T-helper 22 cell (primary cell): ENCODE measurements at regions not wholly inside any gene's neighbourhood (a gene's known extent, or its start where the extent isn't known, plus 50 kb on each side); places are given as distances from the start of the nearest gene placed in this dataset.

Experiments
- DNase-seq: peaks from one replicate; pipeline ENCODE4 v3.0.0-alpha.2; 2020; ENCODE audit warnings: low read depth

DNA sequence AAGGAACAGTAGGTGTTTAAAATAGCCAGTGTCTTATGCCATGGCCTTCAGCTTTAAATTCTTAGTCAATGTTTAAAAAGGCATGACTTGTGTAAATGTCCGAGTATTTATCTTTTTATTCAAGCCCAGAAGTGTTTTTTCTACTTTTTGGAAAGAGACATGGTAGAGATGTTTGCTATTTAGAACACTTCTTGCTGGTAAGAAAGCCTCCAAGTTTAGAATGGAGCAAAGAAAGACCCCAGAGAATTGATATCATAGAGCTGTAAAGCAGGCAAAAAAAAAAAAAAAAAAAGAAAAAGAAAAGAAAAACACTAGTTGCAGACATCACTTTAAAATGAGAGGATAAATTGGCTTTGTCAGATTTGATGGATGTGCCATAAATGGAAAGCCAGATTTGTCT, 375.1 kb downstream of the TMEM167A start:
- DNase-seq, result no peak

DNA sequence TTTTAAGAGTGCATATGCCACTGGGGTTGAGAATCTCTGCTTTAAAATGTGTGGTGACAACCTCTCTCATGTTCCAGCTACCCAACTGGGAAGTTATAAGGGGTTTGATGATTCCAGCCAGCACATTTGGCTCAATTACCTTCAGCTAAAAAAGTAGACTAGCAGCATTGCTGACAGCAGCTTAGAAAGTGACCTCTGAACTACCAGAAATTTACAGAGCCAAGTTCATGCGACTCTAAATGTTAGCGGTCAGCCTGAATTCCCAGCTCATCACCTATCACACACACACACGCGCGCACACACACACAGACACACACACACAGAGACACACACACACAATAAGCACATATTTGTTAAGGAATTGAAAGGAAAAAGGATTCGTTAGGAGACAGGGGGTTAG, 377.5 kb downstream of the TMEM167A start:
- no peak for DNase-seq

DNA sequence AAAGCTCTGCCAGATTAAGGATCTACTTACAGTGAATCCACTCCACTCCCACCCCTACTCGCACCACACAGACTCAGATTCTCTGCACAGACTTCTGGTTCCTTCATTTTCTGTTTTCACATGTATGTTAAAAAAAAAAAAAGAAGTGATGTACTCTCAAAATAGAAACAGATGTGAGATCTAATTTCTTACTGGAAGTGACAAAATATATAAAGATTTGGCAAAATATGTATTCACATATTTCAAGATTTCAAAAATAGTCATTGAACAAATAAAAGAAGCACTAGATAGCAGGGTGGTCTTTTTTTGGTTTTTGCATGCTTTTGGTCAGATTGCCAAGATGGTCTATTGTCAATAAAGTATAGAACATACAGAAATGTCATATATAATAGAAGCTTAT, 379.2 kb downstream of the TMEM167A start:
- no peak for DNase-seq

DNA sequence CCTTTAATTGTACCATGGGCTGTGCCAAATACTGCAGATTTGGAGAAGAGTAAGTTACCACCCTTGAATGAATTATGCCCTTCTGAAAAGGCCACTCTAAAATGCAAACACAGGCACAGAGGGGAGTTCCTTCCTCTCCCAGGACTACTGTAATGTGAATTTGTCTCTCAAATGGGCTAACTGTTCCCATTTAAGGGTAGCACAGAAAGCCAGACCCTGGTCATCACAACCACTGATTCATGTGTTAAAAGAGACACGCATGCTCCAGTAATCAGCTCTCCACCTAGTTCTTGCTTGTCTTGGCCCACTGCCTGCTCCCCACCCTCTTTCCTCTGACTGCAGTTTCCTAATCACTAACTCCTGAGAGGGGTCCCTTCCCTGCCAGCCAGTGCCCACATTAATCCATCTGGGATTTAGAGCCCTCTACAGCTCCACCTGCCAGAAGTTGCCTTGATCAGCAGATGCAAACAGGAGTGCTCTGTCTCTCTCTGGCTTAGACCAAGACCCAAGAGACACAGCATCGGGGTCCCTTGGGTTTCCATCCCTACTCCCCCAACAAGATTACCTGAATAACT, 382.4 kb downstream of the TMEM167A start:
- DNase-seq, result no peak

DNA sequence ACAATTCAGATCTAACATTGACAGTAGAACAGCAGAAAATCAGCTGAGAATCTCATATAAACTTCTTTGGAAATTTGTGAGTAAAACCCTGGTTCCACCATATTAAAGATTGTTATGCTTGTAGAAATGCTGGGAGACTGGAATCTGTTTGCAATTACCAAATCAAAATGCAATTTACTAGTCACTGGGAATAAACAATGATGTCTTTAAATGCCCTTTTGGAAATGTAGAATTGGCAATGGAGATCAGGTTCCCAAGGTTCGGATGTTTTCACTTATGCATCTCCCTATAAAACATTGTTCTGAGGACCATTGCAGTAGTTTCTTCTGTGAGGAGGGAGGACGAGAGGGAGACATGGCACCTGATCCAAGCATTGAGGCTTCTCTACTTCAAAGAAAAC, 384.4 kb downstream of the TMEM167A start:
- DNase-seq, result no peak

GRCh38 chr5:82684659-82685058, 392.5 kb downstream of the TMEM167A start:
- DNase-seq, result no peak

- no peak for DNase-seq
Measured at GRCh38 chr5:82684165-82684564, 393.0 kb downstream of the TMEM167A start.

GRCh38 chr5:82679660-82680059, 397.5 kb downstream of the TMEM167A start:
- DNase-seq, result no peak

DNA sequence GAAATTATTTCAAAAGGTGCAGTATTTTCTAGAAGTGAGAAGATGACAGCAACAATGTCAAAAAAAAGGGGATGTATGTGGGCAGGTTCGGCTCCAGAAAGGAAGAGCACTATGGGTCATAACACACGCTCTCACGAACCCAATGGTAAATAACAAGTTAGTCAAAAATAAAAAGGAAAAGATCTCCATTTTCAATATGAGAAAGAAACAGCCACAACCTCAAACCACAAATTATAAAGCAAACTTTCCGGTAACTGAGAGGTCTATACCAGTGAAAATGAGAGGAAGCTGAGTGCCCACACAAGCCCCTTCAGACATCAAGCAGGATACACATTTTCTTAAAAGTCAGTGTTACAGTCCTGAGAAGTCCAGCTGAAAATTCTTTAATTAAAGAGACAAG, 398.5 kb upstream of the RPS23 start:
- DNase-seq, result no peak

GRCh38 chr5:82674671-82675070, 396.5 kb upstream of the RPS23 start:
- no peak for DNase-seq

DNA sequence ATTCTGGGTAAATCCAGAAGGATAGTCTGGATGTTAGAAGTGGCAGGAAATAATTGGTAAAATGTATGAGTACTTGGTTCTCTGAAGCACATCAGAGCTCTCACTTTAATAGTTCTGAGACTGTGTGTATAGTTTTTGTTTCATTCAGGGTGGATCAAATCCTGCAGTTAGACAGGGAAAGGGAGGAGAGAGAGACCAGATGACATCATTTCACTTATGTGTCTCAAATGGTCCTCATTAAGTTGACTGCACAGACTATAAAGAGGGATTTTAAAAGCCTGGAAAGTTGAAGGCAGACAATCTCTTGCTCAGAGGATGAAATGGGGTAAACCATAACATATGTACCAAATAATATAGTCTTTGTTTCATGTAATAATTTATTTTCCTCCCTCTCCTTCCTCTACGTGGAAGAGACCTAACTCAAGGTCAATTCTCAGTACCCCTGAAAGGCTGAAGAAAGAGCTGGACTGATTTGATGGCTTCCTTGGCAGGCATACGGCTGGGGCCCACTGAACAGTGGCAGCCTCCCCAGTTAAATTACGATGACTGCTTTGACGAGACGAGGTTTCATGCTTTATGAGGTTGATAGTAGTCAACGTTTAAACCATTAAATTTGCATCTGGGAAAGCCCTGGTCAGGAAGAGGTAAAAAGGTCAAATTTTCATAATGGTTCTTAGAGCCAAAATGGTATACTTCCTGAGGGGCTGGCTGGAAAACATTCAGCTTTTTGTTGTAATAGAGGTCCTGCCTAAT, 395.1 kb upstream of the RPS23 start:
- DNase-seq, result no peak

GRCh38 chr5:82670692-82671091, 392.5 kb upstream of the RPS23 start:
- DNase-seq, result no peak

DNA sequence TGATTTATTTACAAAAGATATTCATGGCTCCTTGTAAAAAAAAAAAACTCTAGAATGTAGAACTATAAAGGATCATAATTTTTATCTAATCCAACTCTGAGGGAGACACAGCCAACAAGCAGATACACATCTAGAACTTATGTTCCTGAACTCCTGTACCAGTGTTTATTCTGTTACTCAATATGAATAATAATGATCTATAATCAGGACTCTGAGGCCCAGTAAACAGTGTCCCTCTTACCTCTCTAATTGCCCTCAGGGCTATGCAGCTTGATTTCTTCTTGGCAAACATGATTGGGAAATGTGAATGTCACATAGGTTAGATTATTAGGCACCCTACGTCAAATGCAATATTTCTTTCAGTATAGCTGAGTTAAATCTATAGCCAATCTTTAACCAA, 391.6 kb upstream of the RPS23 start:
- DNase-seq, result no peak

DNA sequence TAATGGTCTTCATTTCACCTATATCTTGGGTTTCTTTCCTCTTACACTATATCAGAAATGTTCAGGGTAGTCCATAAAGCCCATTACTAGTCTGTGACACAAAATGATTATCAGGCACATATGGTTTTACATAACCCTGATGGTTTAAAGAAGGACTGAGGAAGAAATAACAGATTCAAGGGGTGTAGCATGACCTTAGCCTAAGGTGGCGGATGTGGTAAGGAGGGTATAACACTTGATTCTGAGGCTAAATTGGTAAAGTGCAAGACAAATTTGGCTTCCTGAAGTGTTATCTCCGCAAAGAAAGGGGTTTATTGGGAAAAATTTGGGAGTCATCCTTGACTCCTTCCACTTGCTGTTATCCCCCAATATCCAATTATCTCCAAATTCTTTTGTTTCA, 388.2 kb upstream of the RPS23 start:
- no peak for DNase-seq

- no peak for DNase-seq
Measured at GRCh38 chr5:82664732-82665131, 386.6 kb upstream of the RPS23 start.

GRCh38 chr5:82663225-82663624, 385.1 kb upstream of the RPS23 start:
- DNase-seq, result no peak

DNA sequence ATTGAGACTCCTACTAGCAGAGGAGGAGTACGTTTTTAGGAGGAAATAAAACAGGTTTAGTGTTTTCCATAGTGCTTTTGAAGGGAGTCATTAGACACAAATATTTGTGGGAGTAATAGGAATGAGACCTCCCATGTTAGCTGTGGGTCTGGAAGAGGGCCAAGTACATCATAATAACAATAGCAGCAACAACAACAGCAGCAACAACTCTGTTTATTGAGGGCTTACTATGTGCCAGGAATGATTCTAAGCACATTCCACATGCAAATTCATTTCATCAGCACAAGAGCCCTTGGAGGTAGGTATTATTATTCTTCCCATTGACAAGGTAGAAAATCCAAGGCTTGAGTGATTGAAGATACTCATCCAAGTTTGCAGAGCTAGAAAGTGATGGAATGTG, 384.2 kb upstream of the RPS23 start:
- DNase-seq, result no peak

DNA sequence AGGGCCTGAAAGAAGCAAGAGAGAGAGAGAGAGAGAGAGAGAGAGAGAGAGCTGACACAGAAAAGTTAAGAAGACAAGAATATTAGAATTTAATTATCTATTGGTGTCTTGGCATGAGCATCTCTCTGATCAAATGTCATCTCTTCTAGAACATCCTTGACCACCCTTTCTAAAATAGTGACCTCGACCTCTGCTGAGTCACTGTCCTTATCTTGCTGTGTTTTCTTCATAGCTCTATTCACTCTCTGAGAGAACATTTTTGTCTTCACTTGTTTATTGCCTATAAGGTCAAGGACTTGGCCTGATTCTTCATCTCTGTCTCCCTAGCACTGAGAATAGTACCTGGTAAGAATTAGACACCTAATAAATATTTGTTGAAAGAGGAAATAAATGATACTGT, 383.8 kb upstream of the RPS23 start:
- no peak for DNase-seq

DNA sequence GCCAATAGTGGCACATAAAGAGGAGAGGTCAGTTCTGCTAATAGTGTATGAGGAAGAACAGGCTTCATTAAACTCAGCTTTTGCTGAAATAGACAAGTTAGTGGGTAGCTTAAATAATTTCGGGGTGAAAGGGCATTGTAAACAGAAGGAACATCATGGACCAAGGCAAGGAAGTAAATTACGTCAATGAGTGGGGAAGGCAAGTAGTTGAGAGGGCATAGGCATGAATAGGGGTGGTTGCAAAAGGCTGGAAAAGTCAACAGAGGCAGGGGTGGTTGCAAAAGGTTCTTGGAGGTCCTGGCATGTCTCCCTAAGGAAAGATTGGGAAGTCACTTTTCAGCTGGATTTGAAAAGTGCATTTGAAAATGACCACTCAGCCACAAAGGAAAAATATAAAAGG, 383.3 kb upstream of the RPS23 start:
- DNase-seq, result no peak

DNA sequence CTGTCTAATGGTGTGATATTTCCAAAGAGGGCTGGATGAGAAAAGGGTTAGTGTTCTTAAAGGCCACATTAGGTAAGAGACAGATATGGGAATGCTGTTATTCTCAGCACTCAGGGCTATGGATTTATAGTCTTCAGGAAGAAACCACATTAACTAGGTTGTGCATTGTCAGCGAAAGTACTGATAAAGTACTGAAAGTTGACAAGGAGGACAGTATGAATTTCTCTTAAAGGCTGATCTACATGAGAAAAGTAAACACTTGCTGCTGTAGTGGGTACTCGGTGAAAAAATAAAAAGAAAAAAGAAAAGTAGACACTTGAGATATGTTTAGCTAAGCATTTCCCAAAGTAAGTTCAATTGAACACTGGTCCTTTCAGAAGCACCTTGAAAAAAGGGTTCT, 381.0 kb upstream of the RPS23 start:
- no peak for DNase-seq

GRCh38 chr5:82657033-82657699, 379.0 kb upstream of the RPS23 start:
- no peak for DNase-seq

DNA sequence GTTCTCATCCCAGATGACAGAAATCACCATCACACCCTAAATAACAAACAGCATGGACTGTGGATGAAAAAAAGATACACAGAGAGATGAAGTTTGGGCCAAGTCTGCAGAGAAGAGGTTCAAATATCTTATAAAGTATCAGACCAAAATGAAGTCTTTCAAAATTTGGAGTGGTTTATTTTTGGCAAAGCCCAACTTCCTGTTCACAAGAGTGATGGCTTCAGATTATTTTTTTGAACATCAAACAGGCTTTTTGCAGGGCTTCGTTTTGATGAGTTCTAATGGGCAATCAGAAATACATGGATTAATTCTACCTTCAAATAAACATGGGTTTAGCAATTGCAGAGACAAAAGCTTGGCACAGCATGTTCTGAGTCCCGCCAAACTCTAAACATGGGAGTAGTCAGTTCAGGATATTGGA, 378.2 kb upstream of the RPS23 start:
- DNase-seq, result no peak

DNA sequence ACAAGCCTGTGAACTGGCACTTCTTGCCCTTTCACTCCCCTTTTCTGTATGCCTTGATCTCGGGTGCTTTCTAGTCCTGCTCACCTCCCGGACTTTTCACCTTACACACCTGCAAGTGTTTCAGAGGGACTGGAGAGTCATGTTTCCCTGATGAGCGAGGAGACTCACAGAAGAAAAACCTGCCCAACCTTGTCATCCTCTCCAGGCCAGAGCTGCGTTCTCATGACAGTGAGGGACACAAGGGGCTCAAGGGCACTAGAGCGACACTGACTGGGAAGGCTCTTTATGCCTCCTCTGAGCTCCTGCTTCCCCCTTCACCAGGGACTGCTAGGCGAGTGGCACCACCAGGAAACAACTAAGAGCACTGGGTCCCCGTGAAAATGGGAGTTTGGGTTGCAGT, 376.9 kb upstream of the RPS23 start:
- DNase-seq, result no peak

DNA sequence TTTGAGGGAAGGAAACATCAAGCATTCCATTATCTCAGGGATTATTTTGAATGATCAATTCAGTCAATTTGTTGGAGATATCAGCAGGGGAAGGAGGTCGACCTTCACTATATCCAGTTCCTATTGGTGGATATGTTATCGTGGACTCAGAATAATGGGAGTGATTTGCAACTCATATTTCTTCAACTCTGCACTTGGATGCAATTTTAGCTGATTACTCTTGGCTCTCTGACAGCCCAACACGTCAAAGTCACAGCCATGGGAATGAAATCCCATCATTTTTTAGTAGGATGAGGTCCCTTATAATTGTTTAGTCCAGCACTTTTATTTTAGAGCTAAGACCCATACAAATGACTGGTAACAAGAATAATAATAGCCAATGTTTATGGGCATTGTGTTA, 371.8 kb upstream of the RPS23 start:
- no peak for DNase-seq
